Karpas-422 (cell line): ENCODE measurements at regions not wholly inside any gene's neighbourhood (a gene's known extent, or its start where the extent isn't known, plus 50 kb on each side); places are given as distances from the start of the nearest gene placed in this dataset.

Experiments
- DNase-seq: peaks from one replicate; pipeline ENCODE4 v3.0.0-alpha.2; 2015
- H2AFZ ChIP-seq: fragments of 200-600 bp; sonication (generic); 2 replicates; pipeline ENCODE4 v1.6.1; 2014; ENCODE audit warnings: antibody characterized with exemption, low read length, mixed read lengths
- H3K27ac ChIP-seq: fragments of 200-600 bp; sonication (generic); 2 replicates; pipeline ENCODE4 v1.5.1; 2014; ENCODE audit warnings: mild to moderate bottlenecking, low read length, moderate library complexity
- H3K27me3 ChIP-seq: fragments of 200-600 bp; sonication (generic); 2 replicates; pipeline ENCODE4 v1.6.1; 2014; ENCODE audit warnings: low read length, mixed read lengths
- H3K36me3 ChIP-seq: fragments of 200-600 bp; sonication (generic); 2 replicates; pipeline ENCODE4 v1.6.1; 2014; ENCODE audit warnings: low read length, mixed read lengths; ENCODE audit not compliant: insufficient read depth
- H3K4me1 ChIP-seq: fragments of 200-600 bp; sonication (generic); 2 replicates; pipeline ENCODE4 v1.6.1; 2014; ENCODE audit warnings: mild to moderate bottlenecking, low read length, mixed read lengths
- H3K4me2 ChIP-seq: fragments of 200-600 bp; sonication (generic); 2 replicates; pipeline ENCODE4 v1.6.1; 2014; ENCODE audit warnings: low read length, low read depth, mild to moderate bottlenecking; ENCODE audit not compliant: poor library complexity, severe bottlenecking
- H3K4me3 ChIP-seq: fragments of 200-600 bp; sonication (generic); 2 replicates; pipeline ENCODE4 v1.5.1; 2014; ENCODE audit warnings: mild to moderate bottlenecking, antibody characterized with exemption, low read length, mixed read lengths
- H3K79me2 ChIP-seq: fragments of 200-600 bp; sonication (generic); 2 replicates; pipeline ENCODE4 v1.6.1; 2014; ENCODE audit warnings: mild to moderate bottlenecking, low read length, mixed read lengths
- H3K9ac ChIP-seq: fragments of 200-600 bp; sonication (generic); 2 replicates; pipeline ENCODE4 v1.6.0; 2014; ENCODE audit warnings: low read length
- H3K9me2 ChIP-seq: fragments of 200-600 bp; sonication (generic), shearing (Covaris generic); replicated peaks from 2 replicates; pipeline ENCODE4 v1.6.0; 2014; ENCODE audit warnings: mild to moderate bottlenecking, low read length, moderate library complexity; ENCODE audit not compliant: insufficient read depth
- H3K9me3 ChIP-seq: fragments of 300-700, 200-600 bp; sonication (generic); 2 replicates; pipeline ENCODE4 v1.6.1; 2014; ENCODE audit warnings: low read length, mixed read lengths
- H4K20me1 ChIP-seq: fragments of 200-600 bp; sonication (generic); 2 replicates; pipeline ENCODE4 v1.6.1; 2014; ENCODE audit warnings: mild to moderate bottlenecking, antibody characterized with exemption, low read length, low read depth; ENCODE audit not compliant: insufficient read depth

DNA sequence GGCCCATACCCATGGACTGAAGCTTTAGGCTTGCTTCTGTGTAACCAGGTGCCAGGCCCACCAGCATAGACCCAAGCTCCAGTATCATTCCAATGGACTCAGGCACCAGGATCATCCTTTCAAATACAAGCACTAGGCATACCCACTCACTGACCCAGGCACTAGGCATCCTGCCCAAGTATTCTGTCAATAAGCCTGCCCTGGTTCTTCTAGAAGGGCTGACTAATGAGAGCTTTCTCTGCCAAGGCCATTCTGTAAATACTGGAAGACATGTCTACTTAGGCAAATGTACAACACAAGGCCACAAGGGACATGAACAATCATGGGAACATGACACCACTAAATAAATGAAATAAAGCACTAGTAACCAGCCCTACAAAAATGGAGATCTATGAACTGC lies 352.2 kb downstream of the FSCB start:
- peaks cover 18% of the 10 kb centered on the region for H3K9me3 ChIP-seq
- no peak overlapping the region for H3K4me3 ChIP-seq
- no peaks in the 10 kb centered on the region for H3K27me3 ChIP-seq
- no peak overlapping the region for H2AFZ ChIP-seq
- H4K20me1 ChIP-seq = no peaks in the 10 kb centered on the region
- H3K36me3 ChIP-seq = peaks cover 4% of the 10 kb centered on the region
- H3K4me1 ChIP-seq = peaks cover 8% of the 10 kb centered on the region
- no peak overlapping the region for H3K27ac ChIP-seq
- DNase-seq = no peak
- H3K9ac ChIP-seq = no peak overlapping the region
- H3K4me2 ChIP-seq = no peak overlapping the region
- no peaks in the 10 kb centered on the region for H3K9me2 ChIP-seq
- H3K79me2 ChIP-seq = no peaks in the 10 kb centered on the region

DNA sequence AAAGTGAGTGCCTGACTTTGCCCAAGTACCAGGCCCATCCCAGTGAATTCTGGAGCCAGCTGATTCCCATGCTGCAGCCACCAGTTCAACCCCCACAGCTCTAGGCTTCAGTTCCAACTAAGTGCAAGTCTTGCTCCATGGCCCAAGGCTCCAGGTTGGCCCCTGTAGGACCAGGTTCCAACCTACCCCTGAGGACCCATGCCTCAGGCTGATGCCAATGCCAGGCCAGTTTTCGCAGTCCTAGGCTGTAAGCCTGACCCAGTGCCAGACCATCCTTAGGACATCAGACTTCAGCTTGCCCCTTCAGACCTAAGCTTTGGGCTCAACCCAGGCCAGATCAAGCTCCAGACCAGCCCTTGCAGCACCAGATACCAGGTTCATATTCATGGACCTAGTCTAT lies 352.6 kb downstream of the FSCB start:
- Histone ChIP-seq H3K4me2 (no peak overlapping the region), H3K9me3 (peaks cover 18% of the 10 kb centered on the region), H3K9ac (no peak overlapping the region), H3K27ac (no peak overlapping the region), H3K79me2 (no peaks in the 10 kb centered on the region), H3K4me1 (peaks cover 9% of the 10 kb centered on the region), H3K9me2 (no peaks in the 10 kb centered on the region), H3K4me3 (no peak overlapping the region), H4K20me1 (no peaks in the 10 kb centered on the region), H2AFZ (no peak overlapping the region), H3K36me3 (peaks cover 4% of the 10 kb centered on the region), H3K27me3 (no peaks in the 10 kb centered on the region)
- DNase-seq = no peak

DNA sequence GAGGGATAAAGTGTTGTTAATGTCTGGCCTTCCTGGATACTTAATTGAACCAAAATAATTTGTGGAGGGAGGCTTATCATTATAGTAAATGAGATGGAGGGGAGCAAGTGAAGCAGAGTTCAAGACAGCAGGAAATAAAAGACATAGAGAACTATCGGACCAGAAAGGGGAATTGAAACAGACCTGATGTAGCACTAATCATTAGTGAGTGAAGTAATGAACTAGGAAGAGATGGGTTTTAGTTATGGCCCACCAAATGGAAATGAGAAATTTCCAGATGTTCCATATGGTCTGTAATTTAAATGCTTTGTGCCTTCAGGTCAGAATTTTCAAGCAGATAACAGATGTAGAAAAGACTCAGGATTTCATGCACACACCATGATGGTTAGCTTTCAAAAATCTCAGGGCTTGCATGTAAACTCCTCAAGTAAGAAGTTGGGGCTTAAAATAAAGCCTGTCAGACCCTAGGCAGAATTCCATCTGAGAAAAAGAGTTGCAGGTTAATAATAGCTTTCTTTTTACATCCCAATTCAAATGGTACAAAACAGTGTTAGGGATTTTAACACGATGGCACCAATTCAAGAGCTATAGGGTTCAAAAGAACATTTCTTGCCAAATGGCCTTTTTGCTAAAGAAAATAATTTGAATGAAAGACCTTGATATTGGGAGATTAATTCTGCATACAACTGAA lies 355.8 kb downstream of the FSCB start:
- peaks cover 13% of the 10 kb centered on the region for H3K4me1 ChIP-seq
- no peak overlapping the region for H3K4me3 ChIP-seq
- H4K20me1 ChIP-seq = no peaks in the 10 kb centered on the region
- H3K9ac ChIP-seq = no peak overlapping the region
- H3K4me2 ChIP-seq = no peak overlapping the region
- H3K79me2 ChIP-seq = no peaks in the 10 kb centered on the region
- no peaks in the 10 kb centered on the region for H3K9me2 ChIP-seq
- DNase-seq = peak; percentile 67
- H3K9me3 ChIP-seq = peaks cover 18% of the 10 kb centered on the region
- H3K36me3 ChIP-seq = peaks cover 4% of the 10 kb centered on the region
- peak overlapping the region; percentile 33 for H2AFZ ChIP-seq
- H3K27me3 ChIP-seq = no peaks in the 10 kb centered on the region
- H3K27ac ChIP-seq = no peak overlapping the region

DNA sequence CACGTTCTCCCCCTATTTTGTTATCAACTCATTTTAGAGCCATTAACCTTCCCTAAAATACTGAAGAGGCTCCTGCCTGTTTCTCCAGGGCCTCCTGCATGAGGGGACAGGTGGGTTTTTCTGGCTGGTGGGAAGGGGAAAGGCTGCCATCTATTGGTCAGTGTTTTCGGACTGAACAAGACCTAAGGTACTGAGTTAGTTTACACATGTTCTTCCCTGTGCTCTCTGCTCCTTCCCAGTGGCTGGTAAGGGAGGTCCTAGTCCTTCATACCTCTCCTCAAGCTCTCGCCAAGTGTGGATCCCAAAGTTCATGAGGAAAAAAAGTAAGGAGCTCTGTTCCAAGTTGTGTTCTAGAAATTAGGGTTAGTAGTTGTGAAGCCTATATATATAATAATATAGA lies 357.5 kb downstream of the FSCB start:
- Histone ChIP-seq H3K9me2 (no peaks in the 10 kb centered on the region), H3K27ac (0 out of 2 replicates have a peak overlapping the region, but pooled peaks have one; percentile 32), H3K9ac (no peak overlapping the region), H3K4me3 (no peak overlapping the region), H3K27me3 (no peaks in the 10 kb centered on the region), H2AFZ (peak overlapping the region; percentile 45; the same call in 1 of the 2 replicates), H3K36me3 (no peaks in the 10 kb centered on the region), H3K4me1 (peaks cover 13% of the 10 kb centered on the region), H3K79me2 (no peaks in the 10 kb centered on the region), H3K9me3 (peaks cover 7% of the 10 kb centered on the region), H3K4me2 (no peak overlapping the region), H4K20me1 (no peaks in the 10 kb centered on the region)
- peak; percentile 93 for DNase-seq

DNA sequence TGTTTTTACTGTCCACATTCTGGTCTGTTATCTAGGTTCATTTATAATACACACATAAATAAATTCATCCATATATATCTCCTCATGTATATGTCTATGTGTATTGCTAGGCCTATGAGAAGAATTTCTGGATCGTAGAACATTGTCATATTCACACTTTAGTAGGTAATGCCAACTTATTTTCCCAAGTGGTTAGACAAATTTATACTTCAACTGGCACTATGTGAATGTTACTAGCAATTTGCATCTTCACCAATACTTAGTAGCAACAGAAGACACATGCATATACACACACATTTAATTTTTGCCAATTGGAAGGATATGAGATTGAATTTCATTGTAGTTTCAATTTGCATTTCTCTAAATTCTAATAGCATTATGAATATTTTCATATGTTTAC lies 365.1 kb downstream of the FSCB start:
- H4K20me1 ChIP-seq = no peaks in the 10 kb centered on the region
- no peak overlapping the region for H3K4me3 ChIP-seq
- no peaks in the 10 kb centered on the region for H3K9me2 ChIP-seq
- no peak for DNase-seq
- H3K36me3 ChIP-seq = no peaks in the 10 kb centered on the region
- no peak overlapping the region for H3K4me2 ChIP-seq
- H3K27ac ChIP-seq = no peak overlapping the region
- no peak overlapping the region for H2AFZ ChIP-seq
- no peaks in the 10 kb centered on the region for H3K27me3 ChIP-seq
- H3K9me3 ChIP-seq = peaks cover 4% of the 10 kb centered on the region
- no peaks in the 10 kb centered on the region for H3K4me1 ChIP-seq
- no peak overlapping the region for H3K9ac ChIP-seq
- no peaks in the 10 kb centered on the region for H3K79me2 ChIP-seq

DNA sequence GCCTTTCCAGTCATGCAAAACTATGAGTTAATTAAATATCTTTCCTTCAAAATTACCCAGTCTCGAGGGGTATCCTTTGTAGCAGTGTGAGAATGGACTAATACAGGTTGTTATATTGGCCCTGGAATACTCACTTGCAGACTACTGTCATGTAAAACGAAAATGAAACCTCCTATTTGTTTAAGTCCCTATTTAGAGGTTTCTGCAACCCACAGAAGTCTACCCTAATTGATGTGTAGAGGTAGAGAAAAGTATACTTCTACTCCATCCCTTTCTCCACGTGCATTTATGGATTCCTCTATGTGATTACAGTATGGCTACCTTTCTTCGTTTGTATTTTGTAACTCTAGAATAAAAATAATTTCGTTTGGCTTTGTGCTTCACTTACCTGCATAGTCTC lies 371.1 kb downstream of the FSCB start:
- peak; percentile 76 for DNase-seq
- Histone ChIP-seq H3K36me3 (no peaks in the 10 kb centered on the region), H3K4me1 (peaks cover 14% of the 10 kb centered on the region), H4K20me1 (no peaks in the 10 kb centered on the region), H3K79me2 (no peaks in the 10 kb centered on the region), H3K9me3 (no peaks in the 10 kb centered on the region; the same call in 1 of the 2 replicates), H2AFZ (peak overlapping the region; percentile 87), H3K27me3 (no peaks in the 10 kb centered on the region), H3K4me2 (peak overlapping the region; percentile 61), H3K9ac (peak overlapping the region; percentile 5; the same call in 1 of the 2 replicates), H3K9me2 (no peaks in the 10 kb centered on the region), H3K27ac (peak overlapping the region; percentile 20), H3K4me3 (peak overlapping the region; percentile 47)

DNA sequence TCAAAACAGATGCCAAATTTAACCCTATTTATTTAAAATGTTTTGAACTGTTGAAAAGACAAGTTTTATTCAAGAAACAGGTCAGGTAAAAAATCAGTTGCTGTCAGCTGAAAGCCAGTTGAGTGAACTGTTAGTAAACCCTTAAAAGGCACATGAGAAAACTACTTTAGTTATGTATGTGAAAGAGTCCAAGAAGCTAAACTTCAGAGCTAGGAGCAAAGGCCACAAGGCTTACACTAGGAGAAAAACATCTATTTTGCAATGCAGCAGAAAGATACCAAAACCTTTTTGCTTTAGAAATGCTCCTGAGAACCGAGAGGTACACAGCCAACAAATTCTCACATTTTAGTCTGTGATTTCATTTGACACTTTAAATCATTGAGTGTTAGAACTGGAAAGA lies 375.2 kb downstream of the FSCB start:
- no peak for DNase-seq
- Histone ChIP-seq H4K20me1 (no peaks in the 10 kb centered on the region), H3K27ac (no peak overlapping the region), H3K4me1 (peaks cover 14% of the 10 kb centered on the region), H2AFZ (peak overlapping the region; percentile 87), H3K4me3 (no peak overlapping the region), H3K9me2 (no peaks in the 10 kb centered on the region), H3K79me2 (no peaks in the 10 kb centered on the region), H3K27me3 (no peaks in the 10 kb centered on the region), H3K9ac (no peak overlapping the region), H3K4me2 (no peak overlapping the region), H3K36me3 (no peaks in the 10 kb centered on the region), H3K9me3 (no peaks in the 10 kb centered on the region; the same call in 1 of the 2 replicates)

DNA sequence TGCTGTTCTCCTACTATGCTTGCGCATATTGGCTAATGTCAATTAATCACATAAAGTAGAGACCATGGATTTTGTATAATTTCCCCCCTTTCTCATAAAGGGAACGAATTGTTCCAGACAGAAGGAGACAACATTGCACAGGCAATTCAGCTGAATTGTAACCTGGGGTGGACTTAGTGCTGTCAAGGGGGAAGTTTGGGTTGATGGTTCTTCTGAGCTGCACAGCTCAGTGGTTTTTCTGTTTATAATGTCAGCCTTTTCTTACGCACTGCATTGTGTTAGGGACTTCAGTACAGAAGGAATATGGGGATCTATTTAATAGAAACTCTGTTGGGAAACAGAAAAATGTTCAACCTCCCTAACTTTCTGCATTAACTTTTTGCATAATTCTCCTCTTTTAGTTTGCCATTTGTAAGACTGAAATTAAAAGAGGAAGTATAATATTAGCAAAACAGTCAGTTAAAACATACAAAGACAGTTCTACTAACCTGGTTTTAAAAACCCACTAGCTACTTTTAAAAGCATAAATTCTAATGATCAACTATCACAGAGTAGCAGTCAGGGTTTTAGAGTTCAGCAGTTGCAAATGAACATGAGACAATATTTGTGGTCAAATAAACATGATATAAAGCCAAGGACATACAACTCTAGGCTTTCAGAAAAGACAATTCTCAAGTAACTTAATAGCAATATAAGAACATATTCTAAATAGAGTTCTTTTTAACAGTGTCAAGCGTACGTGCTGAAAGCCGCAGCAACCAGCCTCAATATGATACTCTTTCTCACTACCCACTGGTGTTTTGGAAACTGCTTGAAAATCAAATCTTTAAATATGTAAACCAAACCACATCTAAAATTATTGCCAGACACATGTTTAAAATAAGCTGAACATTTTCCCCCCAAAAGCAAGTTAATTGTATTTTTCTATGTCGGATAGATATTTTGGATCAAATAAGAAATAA lies 393.0 kb downstream of the FSCB start:
- Histone ChIP-seq H3K4me1 (peaks cover 34% of the 10 kb centered on the region), H3K36me3 (peaks cover 9% of the 10 kb centered on the region; the same call in 1 of the 2 replicates), H3K9ac (peak overlapping the region; percentile 65)

More for the DNA sequence above, 393.0 kb downstream of the FSCB start:
- peak overlapping the region; percentile 74 for H3K4me2 ChIP-seq
- H3K9me3 ChIP-seq = peaks cover 18% of the 10 kb centered on the region
- peak; percentile 95 for DNase-seq
- no peaks in the 10 kb centered on the region for H4K20me1 ChIP-seq
- no peaks in the 10 kb centered on the region for H3K9me2 ChIP-seq
- peak overlapping the region; percentile 71 for H2AFZ ChIP-seq
- no peaks in the 10 kb centered on the region for H3K79me2 ChIP-seq
- no peaks in the 10 kb centered on the region for H3K27me3 ChIP-seq
- H3K27ac ChIP-seq = peak overlapping the region; percentile 98
- peak overlapping the region; percentile 39 for H3K4me3 ChIP-seq
